ENCODE measurements at regions not wholly inside any gene's neighbourhood (a gene's known extent, or its start where the extent isn't known, plus 50 kb on each side); places are given as distances from the start of the nearest gene placed in this dataset.

- no peak overlapping the region for H3K4me3 ChIP-seq (replicated peaks; ENCODE audit: low read depth, low read length)
- no peak for TF ChIP-seq CTCF (IDR thresholded peaks at IDR 0.05; ENCODE audit: low read depth, low read length, missing control alignments)
- DNase-seq (ENCODE audit: extremely low read depth, low read depth): no peak
Measured at GRCh38 chr15:60138397-60138968, 134.4 kb downstream of the FOXB1 start.

GRCh38 chr15:60152386-60152785 lies 148.3 kb downstream of the FOXB1 start:
- no peak for DNase-seq (ENCODE audit: extremely low read depth, low read depth)
- no peak for TF ChIP-seq CTCF (IDR thresholded peaks at IDR 0.05; ENCODE audit: low read depth, low read length, missing control alignments)
- H3K4me3 ChIP-seq (replicated peaks; ENCODE audit: low read depth, low read length): no peak overlapping the region

GRCh38 chr15:60154764-60155325 lies 150.7 kb downstream of the FOXB1 start:
- DNase-seq (ENCODE audit: extremely low read depth, low read depth): no peak
- no peak overlapping the region for H3K4me3 ChIP-seq (replicated peaks; ENCODE audit: low read depth, low read length)
- TF ChIP-seq CTCF (IDR thresholded peaks at IDR 0.05; ENCODE audit: low read depth, low read length, missing control alignments): no peak

- DNase-seq (ENCODE audit: extremely low read depth, low read depth): no peak
- no peak for TF ChIP-seq CTCF (IDR thresholded peaks at IDR 0.05; ENCODE audit: low read depth, low read length, missing control alignments)
- H3K4me3 ChIP-seq (replicated peaks; ENCODE audit: low read depth, low read length): no peak overlapping the region
Measured at GRCh38 chr15:60155661-60156060, 151.6 kb downstream of the FOXB1 start.

- no peak for DNase-seq (ENCODE audit: extremely low read depth, low read depth)
- H3K4me3 ChIP-seq (replicated peaks; ENCODE audit: low read depth, low read length): no peak overlapping the region
- TF ChIP-seq CTCF (IDR thresholded peaks at IDR 0.05; ENCODE audit: low read depth, low read length, missing control alignments): no peak
Measured at GRCh38 chr15:60160909-60161308, 156.8 kb downstream of the FOXB1 start.

- no peak for DNase-seq (ENCODE audit: extremely low read depth, low read depth)
- no peak overlapping the region for H3K4me3 ChIP-seq (replicated peaks; ENCODE audit: low read depth, low read length)
- no peak for TF ChIP-seq CTCF (IDR thresholded peaks at IDR 0.05; ENCODE audit: low read depth, low read length, missing control alignments)
Measured at GRCh38 chr15:60161704-60162103, 157.6 kb downstream of the FOXB1 start.

Data from HFF-Myc (cell line).